Activated B cell treated with CpG ODN at 0.5 μM for 24 hours (primary cell): ENCODE measurements at regions not wholly inside any gene's neighbourhood (a gene's known extent, or its start where the extent isn't known, plus 50 kb on each side); places are given as distances from the start of the nearest gene placed in this dataset.

Source experiments
- ATAC-seq: fragments of 200-7000 bp; cut with Tn5 transposase; one replicate; pipeline ENCODE4 v1.10.0; 2021; ENCODE audit warnings: low read depth, mild to moderate bottlenecking, moderate library complexity
- CTCF ChIA-PET: fragments of 350-600 bp; sonication (Branson Sonifier 250); formaldehyde crosslinking; loops from one replicate; lab custom pipeline; 2021; ENCODE audit warnings: antibody characterized with exemption; lab: Charles Lee
- POLR2A ChIA-PET: fragments of 350-600 bp; sonication (Branson Sonifier 250); formaldehyde crosslinking; loops from one replicate; lab custom pipeline; 2021; ENCODE audit warnings: antibody characterized with exemption; lab: Charles Lee
- DNase-seq: peaks from one replicate; pipeline ENCODE4 v3.0.0; 2022
- H3K27ac Mint-ChIP-seq: one replicate; pipeline ENCODE4 v1.8.0; 2020; ENCODE audit warnings: mixed read lengths
- H3K27me3 Mint-ChIP-seq: one replicate; pipeline ENCODE4 v1.8.0; 2021; ENCODE audit warnings: mixed read lengths
- H3K36me3 Mint-ChIP-seq: one replicate; pipeline ENCODE4 v1.8.0; 2021; ENCODE audit warnings: low read depth, mixed read lengths
- H3K4me1 Mint-ChIP-seq: one replicate; pipeline ENCODE4 v1.8.0; 2021; ENCODE audit warnings: mixed read lengths
- H3K4me3 Mint-ChIP-seq: one replicate; pipeline ENCODE4 v1.8.0; 2020; ENCODE audit warnings: mild to moderate bottlenecking, mixed read lengths
- H3K9me3 Mint-ChIP-seq: one replicate; pipeline ENCODE4 v1.8.0; 2020; ENCODE audit warnings: mixed read lengths
- intact Hi-C: fragments of 100-400 bp; cut with micrococcal nuclease; formaldehyde crosslinking; loops from one replicate; pipeline ENCODE4 v1.15.1; 2024
- TF ChIP-seq, protein P1 (sequence below): fragments of 200-600 bp; IDR thresholded peaks from one replicate; pipeline ENCODE4 v1.8.0; 2022; ENCODE audit warnings: antibody characterized with exemption, mild to moderate bottlenecking

DNA sequence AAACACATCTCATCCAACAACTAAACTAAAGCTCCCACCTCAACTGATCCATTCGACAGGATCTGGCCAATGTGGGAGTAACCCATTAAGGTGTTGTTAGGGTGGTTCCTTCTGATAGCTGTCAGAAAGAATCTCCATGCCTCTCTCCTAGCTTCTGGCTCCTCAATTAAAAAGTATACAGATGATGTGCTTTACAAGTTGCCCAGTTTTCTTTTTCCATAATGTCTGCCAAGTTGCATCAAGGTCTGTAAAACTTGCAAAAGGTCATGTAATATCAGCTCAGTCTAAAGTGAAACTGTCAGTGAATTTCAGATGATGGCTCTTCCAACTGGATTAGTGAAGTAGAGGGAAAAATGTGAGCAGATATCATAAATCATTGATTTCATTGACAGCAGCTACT lies 191.8 kb downstream of the RAB28 start:
- CTCF ChIA-PET, result no interaction called here
- DNase-seq, result no peak
- TF ChIP-seq, protein P1, sequence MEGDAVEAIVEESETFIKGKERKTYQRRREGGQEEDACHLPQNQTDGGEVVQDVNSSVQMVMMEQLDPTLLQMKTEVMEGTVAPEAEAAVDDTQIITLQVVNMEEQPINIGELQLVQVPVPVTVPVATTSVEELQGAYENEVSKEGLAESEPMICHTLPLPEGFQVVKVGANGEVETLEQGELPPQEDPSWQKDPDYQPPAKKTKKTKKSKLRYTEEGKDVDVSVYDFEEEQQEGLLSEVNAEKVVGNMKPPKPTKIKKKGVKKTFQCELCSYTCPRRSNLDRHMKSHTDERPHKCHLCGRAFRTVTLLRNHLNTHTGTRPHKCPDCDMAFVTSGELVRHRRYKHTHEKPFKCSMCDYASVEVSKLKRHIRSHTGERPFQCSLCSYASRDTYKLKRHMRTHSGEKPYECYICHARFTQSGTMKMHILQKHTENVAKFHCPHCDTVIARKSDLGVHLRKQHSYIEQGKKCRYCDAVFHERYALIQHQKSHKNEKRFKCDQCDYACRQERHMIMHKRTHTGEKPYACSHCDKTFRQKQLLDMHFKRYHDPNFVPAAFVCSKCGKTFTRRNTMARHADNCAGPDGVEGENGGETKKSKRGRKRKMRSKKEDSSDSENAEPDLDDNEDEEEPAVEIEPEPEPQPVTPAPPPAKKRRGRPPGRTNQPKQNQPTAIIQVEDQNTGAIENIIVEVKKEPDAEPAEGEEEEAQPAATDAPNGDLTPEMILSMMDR, result no peak
- H3K4me1 Mint-ChIP-seq, result no peaks in the 10 kb centered on the region
- H3K4me3 Mint-ChIP-seq, result no peak overlapping the region
- intact Hi-C loops, result no loop called here
- H3K27ac Mint-ChIP-seq, result no peak overlapping the region
- H3K27me3 Mint-ChIP-seq, result no peaks in the 10 kb centered on the region
- H3K9me3 Mint-ChIP-seq, result peaks cover 9% of the 10 kb centered on the region
- ATAC-seq, result no peak
- POLR2A ChIA-PET, result no interaction called here
- no peaks in the 10 kb centered on the region for H3K36me3 Mint-ChIP-seq

DNA sequence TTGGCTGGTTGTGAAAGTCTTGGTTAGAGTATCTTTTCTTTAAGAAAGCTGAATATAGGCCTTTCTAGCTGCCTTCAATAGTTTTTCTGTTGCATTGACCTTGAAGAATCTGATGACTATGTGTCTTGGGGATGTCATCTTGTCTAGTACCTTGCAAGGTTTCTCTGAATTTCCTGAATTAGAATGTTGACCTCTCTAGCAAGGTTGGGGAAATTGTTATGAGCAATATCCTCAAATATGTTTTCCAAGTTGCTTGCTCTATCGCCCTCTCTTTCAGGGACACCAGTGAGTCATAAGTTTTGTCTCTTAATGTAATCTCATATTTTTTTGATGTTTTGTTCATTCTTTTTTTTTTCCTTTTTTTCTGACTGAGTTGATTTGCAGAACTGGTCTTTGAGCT lies 194.7 kb downstream of the RAB28 start:
- H3K9me3 Mint-ChIP-seq, result peaks cover 14% of the 10 kb centered on the region

DNA sequence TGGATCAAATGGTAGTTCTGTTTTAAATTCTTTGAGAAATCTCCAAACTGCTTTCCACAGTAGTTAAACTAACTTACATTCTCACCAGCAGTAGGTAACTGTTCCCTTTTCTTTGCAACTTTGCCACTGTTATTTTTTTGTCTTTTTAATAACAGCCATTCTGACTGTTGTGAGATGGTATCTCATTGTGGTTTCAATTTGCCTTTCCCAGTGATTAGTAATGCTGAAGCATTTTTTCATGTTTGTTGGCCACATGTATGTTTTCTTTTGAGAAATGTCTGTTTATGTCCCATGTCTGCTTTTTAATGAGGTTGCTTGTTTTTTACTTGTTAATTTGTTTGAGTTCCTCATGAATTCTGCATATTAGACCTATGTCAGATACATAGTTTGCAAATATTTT lies 198.8 kb downstream of the RAB28 start:
- no peaks in the 10 kb centered on the region for H3K27me3 Mint-ChIP-seq
- ChIA-PET POLR2A (no interaction called here), CTCF (no interaction called here)
- peaks cover 14% of the 10 kb centered on the region for H3K9me3 Mint-ChIP-seq
- no peak overlapping the region for H3K4me3 Mint-ChIP-seq
- H3K36me3 Mint-ChIP-seq, result no peaks in the 10 kb centered on the region
- no peak for ATAC-seq
- intact Hi-C loops, result no loop called here
- no peak overlapping the region for H3K27ac Mint-ChIP-seq
- no peaks in the 10 kb centered on the region for H3K4me1 Mint-ChIP-seq
- TF ChIP-seq, protein P1, result no peak
- DNase-seq, result no peak

More for the DNA sequence above, 194.7 kb downstream of the RAB28 start:
- CTCF ChIA-PET, result no interaction called here
- DNase-seq (no peak), ATAC-seq (no peak)
- Mint-ChIP-seq H3K36me3 (no peaks in the 10 kb centered on the region), H3K27ac (no peak overlapping the region), H3K27me3 (no peaks in the 10 kb centered on the region), H3K4me3 (no peak overlapping the region), H3K4me1 (no peaks in the 10 kb centered on the region)
- intact Hi-C loops, result no loop called here
- TF ChIP-seq, protein P1, result no peak
- POLR2A ChIA-PET, result no interaction called here

DNA sequence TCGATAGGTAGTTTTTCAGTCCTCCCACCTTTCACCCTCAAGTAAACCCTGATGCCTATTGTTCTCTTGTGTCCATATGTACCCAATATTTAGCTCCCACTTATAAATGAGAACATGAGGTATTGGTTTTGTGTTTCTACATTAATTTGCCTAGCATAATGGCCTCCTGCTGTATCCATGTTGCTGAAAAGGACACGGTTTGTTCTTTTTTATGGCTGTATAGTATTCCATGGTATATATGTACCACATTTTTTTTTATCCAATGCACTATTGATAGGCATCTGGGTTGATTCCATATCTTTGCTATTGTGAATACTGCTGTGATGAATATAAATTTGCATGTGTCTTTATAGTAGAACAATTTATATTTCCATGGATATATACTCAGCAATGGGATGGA lies 199.2 kb downstream of the RAB28 start:
- intact Hi-C loops, result no loop called here
- ChIA-PET POLR2A (no interaction called here), CTCF (no interaction called here)
- Mint-ChIP-seq H3K4me1 (no peaks in the 10 kb centered on the region), H3K27ac (no peak overlapping the region), H3K4me3 (no peak overlapping the region), H3K9me3 (peaks cover 14% of the 10 kb centered on the region), H3K27me3 (no peaks in the 10 kb centered on the region), H3K36me3 (no peaks in the 10 kb centered on the region)
- no peak for ATAC-seq
- TF ChIP-seq, protein P1, result no peak
- no peak for DNase-seq

DNA sequence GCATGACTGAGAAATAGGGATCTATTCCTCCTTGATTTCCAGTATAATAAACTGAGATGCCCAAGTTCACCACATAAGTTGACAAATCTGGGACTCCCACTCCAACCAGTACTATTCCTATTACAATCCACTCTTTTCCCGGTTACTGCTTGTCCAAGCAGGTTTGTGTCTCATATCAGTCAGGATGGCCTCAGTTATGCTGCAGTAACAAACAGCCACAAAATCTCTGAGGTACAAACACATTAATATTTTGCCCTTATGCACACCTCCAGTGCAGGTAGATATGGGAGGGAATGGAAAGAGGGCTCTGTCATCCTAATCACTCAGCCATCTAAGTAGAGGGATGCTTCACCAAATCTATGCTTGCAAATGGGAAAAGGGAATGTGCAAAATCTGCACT lies 207.8 kb downstream of the RAB28 start:
- Mint-ChIP-seq H3K27me3 (no peaks in the 10 kb centered on the region), H3K36me3 (peaks cover 1% of the 10 kb centered on the region)
- POLR2A ChIA-PET, result no interaction called here

More for the DNA sequence above, 207.8 kb downstream of the RAB28 start:
- no peak overlapping the region for H3K27ac Mint-ChIP-seq
- ATAC-seq (no peak), DNase-seq (no peak)
- no peak overlapping the region for H3K4me3 Mint-ChIP-seq
- TF ChIP-seq, protein P1, result no peak
- intact Hi-C loops, result no loop called here
- peaks cover 22% of the 10 kb centered on the region for H3K9me3 Mint-ChIP-seq
- H3K4me1 Mint-ChIP-seq, result no peaks in the 10 kb centered on the region
- CTCF ChIA-PET, result no interaction called here
